ENCODE measurements at regions not wholly inside any gene's neighbourhood (a gene's known extent, or its start where the extent isn't known, plus 50 kb on each side); places are given as distances from the start of the nearest gene placed in this dataset.
"Not testable (repeated sequence)": the region's sequence is repeated elsewhere in the genome, so short reads cannot be mapped to it uniquely, and the experiment has no call there.

DNA sequence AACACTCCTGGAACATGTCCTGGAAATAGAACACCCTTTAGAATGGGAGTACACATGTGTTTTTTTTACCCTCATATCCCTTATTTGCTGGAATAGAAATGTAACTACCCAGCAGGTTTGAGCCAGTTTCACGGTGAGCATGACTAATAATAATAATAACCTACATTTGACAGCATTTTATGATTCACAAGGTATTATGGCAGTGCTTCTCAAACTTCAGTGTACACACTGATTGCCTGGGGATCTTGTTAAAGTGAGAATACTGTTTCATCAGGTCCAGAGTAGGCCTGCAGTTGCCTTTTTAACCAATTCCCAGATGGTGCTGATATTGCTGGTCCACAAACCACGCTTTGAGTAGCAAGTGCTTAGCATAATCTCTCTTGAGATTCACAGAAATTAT, 63.9 kb downstream of the NFKBIZ start:
- DNase-seq = no peak

DNA sequence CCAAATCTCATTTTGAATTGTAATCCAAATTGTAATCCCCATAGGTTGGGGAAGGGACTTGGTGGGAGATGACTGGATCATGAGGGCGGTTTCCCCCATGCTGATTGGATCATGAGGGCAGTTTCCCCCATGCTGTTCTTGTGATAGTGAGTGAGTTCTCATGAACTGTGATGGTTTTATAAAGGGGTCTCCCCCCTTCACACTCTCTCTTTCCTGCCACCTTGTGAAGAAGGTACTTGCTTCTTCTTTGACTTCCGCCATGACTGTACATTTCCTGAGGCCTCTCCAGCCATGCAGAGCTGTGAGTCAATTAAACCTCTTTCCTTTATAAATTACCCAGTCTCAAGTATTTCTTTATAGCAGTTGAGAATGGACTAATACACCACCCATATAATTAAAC, 68.4 kb downstream of the NFKBIZ start:
- DNase-seq = not testable (repeated sequence)

DNA sequence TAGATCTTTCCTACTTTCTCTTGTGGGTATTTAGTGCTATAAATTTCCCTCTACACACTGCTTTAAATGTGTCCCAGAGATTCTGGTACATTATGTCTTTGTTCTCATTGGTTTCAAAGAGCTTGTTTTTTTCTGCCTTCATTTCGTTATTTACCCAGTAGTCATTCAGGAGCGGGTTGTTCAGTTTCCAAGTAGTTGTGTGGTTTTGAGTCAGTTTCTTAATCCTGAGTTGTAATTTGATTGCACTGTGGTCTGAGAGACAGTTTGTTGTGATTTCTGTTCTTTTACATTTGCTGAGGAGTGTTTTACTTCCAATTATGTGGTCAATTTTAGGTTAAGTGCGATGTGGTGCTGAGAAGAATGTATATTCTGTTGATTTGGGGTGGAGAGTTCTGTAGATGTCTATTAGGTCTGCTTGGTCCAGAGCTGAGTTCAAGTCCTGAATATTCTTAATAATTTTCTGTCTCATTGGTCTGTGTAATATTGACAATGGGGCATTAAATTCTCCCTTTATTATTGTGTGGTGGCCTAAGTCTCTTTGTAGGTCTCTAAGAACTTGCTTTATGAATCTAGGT, 72.9 kb downstream of the NFKBIZ start:
- DNase-seq = not testable (repeated sequence)

DNA sequence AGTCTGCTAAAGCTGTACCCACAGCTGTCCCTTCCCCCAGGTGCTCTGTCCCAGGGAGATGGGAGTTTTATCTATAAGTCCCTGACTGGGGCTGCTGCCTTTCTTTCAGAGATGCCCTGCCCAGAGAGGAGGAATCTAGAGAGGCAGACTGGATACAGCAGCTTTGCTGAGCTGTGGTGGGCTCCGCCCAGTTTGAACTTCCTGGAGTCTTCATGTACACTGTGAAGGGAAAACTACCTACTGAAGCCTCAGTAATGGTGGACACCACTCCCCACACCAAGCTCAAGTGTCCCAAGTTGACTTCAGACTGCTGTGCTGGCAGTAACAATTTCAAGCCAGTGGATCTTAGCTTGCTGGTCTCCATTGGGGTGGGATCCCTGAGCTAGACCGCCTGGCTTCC, 75.3 kb downstream of the NFKBIZ start:
- not testable (repeated sequence) for DNase-seq

DNA sequence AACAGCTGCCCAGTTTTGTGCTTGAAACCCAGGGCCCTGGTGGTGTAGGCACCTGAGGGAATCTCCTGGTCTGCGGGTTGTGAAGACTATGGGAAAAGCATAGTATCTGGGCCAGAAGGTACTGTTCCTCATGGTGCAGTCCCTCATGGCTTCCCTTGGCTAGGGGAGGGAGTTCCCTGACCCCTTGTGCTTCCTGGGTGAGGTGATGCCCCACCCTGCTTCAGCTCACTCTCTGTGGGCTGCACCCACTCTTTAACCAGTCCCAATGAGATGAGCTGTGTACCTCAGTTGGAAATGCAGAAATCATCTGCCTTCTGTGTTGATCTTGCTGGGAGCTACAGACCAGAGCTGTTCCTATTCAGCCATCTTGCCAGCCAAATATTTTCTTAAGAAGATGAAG, 75.8 kb downstream of the NFKBIZ start:
- not testable (repeated sequence) for DNase-seq

DNA sequence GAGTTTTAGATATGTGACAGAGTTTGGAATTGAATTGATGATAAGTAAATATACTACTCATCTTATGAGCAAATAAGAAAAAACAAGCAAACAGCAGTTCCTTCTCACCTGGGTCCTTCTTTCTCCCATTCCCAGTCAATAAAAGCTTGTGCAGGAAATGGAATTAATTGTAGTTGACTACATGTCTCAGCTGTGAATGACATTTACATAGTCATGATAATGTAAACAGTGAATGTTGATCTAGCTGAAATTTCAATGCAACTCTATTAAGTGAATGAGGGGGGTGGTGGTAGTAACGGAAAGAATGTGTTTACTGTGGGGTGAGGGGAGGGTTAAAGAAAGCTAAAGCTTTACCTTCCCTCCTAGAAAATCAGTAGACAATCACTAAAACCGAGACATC, 76.2 kb downstream of the NFKBIZ start:
- no peak for DNase-seq

DNA sequence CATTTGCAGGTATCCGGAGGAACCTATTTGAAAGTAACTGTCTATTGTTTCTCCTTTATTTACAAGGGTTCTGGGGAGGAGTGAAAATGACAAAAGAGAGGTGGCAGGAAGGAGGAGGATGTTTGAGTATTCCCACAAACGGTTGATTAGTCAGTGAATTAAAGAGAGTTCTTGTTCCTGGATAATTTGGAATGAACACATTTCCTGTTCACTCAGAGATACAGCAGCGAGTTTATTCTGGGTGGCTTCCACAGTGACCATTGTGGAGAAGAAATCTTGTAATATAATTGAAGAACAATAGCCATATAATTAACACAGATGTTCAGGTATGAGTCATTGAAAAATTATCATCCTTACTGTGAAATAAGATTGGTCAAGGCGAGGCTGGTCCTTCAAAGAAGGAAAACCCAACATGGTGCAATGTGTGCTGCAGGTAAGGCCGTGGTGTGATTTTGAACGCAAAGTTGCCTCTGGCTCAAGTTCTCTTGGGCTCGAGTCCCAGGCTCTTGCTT, 77.3 kb downstream of the NFKBIZ start:
- DNase-seq = no peak

DNA sequence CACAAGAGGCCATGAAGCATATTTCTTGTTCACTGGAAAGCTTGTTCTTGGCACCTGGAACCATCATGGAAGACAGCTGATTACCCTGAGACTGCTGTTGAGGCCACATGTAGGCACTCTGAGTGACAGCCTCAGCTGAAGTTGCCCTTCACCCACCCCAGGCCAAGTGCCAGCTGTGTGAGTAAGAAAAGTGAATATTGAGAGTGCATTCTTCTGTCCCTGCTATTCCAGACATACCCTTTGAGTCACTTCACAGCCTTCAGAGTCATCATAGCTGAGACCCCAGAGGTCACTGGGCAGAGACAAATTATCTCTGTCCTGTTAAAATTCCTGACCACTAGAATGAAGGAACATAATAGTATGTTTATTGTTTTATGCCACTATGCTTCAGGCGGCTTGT, 79.6 kb downstream of the NFKBIZ start:
- no peak for DNase-seq

DNA sequence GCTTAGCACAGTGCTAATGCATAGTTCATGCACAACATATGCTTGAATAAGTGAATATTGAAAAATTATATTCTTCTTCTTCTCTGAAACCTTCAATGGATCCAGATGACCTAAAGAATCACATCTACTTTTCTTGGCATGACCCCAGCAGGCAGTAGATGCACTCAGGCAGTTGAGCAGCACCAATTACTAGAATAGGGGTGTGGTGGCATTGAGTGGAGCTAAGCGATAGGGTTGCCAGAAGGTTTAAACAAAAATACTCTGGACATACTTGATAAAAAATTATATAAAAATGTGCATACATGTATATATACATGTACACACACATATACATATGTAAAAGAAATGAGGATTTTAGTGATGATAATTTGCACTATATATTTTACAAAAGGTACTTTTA, 81.8 kb downstream of the NFKBIZ start:
- DNase-seq = no peak

DNA sequence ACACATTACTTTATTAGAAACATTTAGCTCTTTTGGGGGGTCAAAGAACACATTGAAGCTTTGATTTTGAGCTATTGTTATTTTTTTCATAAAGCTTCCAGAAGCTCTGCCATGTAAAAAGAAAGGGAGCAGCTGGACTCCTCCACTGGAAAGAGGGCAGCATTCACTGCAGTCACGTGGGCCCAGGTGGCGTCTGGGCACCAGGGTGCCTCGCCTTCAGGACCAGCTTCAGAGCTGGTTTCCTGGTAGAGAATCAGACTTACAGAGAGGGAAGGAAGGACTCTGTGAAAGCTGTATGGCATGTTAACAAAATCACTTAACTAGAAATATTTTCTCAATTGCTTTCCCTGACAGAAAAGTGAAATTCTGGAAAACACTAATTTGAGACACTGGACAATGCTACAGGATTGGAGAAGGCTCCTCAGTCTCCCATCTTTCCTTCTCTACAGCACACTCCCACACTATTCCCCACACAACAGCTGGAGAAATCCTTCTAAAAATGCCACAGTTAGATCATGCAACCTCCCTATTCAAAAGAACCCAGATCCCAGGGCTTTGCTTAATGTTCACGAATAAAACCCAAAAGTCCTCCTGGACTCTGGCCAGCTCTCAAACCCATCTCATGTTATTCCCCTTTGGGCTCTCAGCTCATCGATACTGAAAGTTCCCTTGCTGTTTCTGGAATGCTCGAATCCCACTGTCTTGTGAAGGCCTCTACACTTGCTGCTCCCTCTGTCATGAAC, 83.2 kb downstream of the NFKBIZ start:
- no peak for DNase-seq

DNA sequence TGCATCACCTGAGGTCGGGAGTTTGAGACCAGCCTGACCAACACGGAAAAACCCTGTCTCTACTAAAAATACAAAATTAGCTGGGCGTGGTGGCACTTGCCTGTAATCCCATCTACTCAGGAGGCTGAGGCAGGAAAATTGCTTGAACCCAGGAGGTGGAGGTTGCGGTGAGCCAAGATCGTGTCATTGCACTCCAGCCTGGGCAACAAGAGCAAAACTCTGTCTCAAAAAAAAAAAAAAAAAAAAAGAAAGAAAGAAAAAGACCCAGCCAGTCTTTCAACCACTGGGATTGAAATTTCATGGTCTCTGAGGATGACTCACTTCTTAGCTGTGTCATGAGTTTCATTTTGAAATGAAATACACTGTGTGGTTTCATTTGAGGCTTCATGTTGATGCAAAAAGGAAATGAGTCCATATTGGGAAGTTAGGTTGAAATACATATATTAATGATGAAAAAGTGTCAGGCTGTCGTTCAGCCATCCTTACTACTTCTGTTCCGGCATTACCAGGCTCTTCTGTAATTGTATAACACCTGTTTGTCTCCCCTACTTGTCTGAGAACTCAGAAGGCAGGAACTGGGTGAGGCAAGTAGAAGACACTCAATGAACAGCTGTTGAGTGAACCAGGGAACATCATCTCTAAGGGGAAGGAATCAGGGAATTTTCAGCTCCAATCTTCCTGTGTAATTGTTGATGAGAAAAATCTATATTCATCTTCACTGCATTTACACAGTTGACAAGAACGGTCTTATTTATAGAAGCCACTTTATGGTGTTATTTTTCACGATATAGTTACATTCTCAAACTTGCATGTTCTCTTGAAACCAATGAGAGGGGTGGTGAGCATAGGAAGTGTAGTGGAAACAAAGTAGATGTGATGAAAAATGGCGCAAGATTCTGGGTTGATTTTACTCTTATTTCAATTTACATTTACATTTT, 87.4 kb downstream of the NFKBIZ start:
- DNase-seq = peak; percentile 41

DNA sequence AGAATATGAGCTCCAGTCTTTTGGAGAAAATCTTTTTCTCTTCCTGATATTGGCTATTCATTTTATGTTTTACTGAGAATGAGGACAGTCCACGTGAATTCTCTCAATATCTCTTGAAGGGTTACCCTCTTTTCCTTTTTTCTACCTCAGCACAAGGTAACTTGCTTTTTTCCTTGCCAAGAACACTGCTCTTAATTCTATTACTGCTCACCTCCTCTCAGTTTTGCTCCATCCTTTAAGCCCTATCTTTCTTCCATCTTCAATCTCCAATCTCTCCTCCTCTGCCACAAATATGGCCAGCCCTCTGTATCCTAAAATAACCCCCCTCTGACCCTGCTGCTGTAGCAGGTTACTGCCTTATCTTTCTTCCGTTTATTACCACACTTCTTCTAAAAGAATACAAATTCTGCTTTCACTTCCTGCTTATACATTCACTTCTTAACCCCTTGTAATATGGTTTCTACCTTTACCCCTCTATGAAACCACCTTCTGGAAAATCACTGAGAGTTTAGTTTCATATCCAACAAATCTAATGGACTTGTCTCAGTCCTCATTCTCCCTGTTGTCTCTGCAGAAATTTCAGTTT, 89.0 kb downstream of the NFKBIZ start:
- DNase-seq = no peak

DNA sequence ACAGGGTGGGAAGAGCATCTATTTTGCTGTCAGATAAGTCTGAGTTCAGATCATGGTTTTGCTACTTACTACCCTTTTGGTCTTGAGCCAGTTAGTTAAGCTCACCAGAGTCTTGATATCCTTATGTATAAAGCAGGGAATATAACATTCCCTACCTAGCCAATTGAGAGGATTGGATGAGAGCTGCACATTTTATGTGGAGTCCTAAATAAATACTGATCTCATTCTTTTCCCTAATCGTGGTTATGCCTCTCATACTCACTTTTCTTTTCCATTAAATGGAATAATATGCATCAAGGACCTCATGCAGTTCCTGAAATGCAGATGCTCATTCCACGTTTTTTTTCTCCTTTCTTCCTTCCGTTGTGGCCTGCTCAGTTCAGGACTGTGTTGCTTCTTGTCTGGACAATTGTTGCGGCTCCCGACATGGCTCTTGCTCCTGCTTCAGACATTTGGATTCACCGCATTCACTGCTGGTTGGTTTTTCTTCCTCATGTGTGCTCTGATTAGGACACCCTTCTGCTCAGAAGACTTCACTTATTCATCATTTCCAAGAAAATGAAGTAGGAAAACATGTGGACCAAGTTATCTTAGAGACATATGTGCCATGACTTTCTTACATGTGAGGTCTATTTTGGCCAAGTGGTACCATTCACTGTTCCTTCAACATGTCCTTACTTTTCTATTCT, 90.2 kb downstream of the NFKBIZ start:
- DNase-seq = no peak

DNA sequence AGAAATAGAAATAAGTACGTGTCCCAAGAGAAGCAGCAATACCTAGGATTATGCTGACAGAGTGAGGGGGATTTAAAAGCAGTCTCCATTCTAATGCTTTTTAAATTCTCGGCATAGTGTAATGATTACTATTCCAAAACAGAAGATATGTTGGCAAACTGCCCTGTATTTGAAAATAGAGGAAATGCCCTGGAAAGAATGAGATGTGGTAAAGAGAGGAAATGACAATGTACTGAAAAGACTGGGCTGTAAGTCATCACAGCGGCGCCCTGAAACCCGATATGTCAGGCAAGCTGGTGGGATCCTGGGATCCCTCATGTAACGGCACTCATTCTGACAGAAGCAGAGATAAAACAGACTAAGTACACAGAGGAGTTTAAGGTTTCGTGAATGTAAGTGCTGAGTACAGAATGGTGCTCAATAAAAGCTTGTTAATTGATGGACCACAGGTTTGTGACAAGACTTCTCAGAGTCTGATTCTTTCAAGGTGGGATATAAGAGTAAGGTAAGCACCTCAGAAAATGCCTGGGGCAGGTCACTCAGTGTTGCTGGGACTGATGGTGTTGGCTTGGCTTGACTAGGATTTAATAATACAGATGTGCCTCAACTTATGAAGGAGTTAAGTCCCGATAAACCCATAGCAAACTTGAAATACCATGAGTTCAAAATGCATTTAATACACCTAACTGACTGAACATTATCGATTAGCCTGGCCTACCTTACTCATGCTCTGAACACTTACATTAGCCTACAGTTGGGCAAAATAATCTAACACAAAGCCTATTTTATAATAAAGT, 91.4 kb downstream of the NFKBIZ start:
- no peak for DNase-seq

DNA sequence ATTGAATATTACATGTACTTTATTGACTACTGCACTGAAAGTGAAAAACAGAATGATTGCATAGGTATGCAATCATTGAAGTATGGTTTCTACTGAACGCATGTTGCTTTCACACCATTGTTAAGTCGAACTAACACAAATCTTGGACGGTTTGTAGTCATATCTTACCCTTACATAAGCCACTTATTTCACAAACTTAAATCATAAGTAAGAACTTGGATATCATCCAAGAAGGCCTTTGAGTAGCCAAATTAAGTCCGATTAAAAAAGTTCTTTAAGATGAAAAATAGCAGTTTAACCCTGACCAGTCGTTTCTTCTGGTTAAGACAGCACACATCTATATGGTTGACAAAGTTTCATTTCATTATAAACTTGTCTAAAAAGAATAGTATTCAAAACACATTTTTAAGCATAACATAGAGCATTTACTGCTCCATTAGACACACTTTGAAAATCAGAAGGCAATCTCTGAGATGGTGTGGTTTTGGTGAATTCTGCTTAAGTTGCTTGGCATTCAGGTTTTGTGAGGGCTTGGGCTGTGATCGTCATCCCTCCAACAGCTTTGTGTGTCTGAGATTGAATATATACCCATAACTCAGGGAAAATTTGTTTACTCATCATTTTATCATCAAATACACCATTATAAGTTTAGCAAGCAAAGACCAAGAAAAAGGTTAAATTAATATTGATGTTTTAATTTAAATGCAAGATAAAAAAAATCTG, 92.2 kb downstream of the NFKBIZ start:
- no peak for DNase-seq

DNA sequence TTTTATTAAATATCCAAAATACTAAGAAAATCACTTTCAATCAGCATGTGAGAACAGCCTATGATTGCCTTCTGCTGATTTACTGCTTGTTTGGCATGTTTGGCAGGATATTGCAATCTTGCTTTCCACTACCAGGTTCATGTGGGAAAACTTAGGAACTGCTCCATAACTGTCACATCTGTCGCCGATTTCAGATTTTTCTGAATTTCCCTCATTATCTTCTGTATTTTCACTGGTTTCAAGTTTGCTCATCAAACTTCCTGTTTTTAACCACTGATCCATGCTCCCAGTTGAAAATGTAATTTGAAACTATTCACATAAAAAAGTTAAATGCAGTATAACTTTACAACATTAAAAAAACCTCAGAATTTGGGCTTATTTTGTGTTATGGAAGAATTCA, 93.0 kb downstream of the NFKBIZ start:
- DNase-seq = no peak

DNA sequence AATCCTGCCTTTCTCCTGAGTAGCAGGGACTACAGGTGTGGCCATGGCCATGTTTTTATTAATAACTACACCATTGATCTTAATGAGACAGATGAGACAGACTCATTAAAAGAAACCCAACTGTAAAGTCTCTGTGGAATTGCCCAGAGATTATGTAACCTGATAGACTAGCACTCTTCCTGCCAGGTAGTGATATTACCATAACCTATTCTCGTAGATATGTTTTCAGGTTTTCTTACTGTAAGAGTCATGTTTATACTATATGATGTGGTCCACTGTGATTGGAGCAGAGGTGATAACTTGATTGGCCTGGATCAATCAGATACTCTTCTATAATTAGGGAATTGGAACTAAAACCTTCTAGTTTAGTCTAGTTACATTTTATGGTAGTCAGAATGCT, 93.7 kb downstream of the NFKBIZ start:
- DNase-seq = no peak

DNA sequence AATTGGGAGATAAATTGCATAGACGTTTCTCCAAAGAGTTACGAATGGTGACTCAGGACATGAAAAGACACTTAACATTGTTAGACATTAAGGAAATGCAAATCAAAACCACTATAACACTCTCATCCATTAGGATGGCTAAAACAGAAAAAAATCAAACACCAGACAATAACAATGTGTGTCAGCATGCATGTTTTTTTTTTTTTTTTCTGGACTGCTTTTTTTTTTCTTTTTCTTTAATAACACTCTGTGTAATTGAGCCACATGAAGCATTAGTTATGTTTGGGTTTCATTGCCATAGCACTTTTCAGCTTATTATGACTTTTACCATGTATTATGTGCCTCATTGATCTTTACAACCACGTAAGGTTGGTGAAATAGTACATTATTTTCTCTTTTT, 95.0 kb downstream of the NFKBIZ start:
- DNase-seq = no peak

DNA sequence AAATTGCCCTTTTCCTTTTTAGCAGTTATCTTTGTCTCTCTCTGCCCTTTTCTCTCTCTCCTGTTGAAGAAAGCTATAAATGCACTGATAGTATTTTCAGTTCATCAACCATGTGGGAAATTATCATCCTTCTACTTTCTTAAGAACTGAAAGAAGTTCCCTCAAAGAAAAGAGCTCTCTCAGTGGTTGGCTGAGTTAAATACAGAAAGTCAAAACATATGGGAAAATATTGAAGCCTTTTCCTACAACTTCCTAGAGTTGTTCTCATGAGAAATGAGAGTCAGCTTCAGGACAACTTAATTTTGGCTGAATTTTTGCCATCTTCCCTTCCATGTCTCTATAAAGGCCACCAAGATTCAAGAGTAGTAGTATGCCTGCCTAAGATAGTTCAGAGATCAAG, 96.7 kb downstream of the NFKBIZ start:
- DNase-seq = no peak

DNA sequence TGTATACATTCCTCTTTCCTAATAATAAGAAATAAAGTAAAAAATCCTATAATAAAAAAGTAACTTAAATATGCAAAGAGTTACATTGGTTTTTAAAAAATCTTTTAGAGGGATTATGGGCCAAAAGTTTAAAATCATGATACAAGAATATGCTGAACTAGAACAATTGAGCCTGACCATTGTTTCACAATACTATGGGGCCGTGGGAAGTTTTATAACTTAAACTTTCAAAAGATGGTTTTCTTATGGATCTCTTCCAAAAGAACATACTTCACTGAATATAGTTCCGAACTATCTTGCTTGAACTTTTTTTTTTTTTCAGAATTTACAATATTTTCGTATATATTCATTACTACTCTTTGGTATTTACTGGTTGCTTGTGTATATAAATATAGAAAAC, 97.6 kb downstream of the NFKBIZ start:
- no peak for DNase-seq

DNA sequence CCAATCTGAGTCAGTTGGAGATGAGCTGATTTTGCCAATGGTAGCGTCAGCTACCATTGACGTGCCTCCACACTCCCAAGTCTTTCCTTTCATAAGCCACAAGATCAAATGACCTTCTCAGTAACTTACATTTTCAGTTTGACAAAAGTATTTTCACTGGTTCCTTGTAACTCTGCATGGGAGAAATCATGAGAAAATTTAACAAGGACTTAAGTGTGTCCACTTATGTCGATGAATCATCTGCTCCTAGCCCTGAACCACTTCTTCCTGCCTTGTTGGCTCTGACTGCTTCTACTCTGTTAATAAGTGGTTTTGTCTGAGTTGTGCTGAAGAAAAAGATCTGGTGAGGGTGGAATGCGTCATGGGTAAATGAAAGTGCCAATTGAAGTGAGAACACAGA, 101.2 kb downstream of the NFKBIZ start:
- DNase-seq = no peak
